Stromal cell of bone marrow (primary cell): ENCODE measurements at regions not wholly inside any gene's neighbourhood (a gene's known extent, or its start where the extent isn't known, plus 50 kb on each side); places are given as distances from the start of the nearest gene placed in this dataset.
"Not testable (repeated sequence)": the region's sequence is repeated elsewhere in the genome, so short reads cannot be mapped to it uniquely, and the experiment has no call there.

ENCODE experiments used
- DNase-seq: peaks from one replicate; pipeline ENCODE4 v3.0.0-alpha.2; 2012; ENCODE audit warnings: low read depth

DNA sequence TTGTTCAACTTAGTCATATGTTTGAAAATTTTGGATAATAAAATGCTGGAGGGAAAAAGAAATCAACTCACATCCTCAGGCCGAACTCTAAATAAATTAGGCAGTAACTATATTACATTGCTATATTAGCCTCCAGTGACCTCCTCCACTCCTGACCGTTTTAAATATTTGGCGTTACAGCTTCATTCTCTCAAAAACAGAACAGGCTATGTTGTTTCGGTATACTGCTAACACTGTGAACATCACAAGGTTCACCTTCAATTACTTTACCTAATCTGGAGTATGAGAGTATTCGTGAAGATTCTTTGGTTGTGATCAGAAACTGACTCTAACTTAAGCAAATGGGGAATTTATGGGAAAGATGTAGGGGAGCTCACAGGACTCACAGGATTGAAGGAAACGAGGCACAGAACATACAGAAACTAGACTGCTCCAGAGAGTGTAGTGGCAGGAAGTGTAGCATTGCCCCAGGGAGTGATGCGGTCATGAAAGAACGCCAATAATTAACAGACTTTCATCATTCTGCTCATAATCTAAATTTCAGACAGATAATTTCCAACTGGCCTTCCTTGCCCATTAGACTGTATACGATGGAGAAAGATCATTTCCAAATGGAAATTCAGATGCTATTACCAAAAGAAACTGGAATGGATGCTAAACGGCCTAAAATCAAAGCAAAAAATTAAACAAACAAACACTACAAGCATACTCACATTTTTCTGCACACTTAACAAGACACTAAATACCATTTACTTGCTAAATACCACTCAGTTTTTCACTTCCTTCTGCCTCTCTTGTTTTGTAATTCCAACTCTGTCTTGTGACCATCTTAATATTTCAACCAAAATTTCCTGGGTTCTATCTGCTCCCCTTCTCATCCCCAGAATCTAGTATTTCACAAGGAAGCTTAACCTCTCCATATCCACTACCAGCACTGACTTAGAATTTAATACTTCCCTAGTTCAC, 110.1 kb upstream of the LPAR1 start:
- no peak for DNase-seq

DNA sequence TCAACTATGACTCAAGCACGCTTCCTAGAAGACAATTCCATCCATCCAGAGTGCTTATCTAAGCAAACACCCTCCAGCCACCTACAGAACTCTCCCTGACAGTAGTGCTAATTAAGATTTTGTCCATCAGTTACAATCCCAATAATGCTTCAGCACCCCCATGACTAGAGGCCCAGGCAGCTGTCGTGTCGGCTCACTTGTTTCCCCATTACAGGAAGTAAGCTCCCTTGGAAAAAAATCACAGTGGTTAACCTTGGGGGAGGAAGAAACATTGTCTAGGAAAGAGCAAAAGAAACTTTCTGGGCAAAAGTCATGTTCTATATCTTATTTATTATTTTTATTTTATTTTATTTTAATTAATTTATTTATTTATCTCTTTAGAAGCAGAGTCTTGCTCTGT, 108.8 kb upstream of the LPAR1 start:
- DNase-seq: no peak

DNA sequence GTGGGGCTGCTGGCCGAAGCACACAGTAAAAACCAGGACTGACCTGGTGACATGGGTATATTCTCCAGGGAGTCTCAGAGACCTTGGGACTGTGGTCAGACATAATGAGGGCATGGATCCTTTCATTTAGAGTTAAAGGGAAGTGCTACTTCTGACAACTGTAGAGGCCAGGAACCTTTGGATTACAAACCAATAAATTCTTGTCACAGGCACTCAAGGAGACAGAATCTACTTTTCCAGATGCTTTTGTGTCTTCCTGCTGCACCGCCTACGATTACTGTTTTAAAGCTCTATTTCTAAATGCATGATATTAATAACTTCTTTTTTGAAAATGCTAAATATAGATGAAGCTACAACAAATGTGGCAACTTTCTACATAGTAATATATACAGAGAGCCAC, 106.5 kb upstream of the LPAR1 start:
- no peak for DNase-seq

DNA sequence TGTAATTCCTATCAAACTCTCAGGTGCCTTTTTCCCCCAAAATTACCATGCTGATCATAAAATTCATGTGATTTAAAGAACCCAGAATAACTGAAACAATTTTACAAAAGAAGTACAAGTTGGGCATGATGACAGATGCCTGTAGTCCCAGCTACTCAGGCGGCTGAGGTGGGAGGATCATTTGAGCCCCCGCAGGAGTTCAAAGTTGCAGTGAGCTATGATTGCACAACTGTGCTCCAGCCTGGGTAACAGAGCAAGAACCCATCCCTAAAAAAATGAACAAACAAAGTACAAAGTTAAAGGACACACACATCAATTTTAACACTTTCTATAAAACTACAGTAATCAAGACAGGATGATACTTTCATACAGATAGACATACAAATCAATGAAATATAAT, 97.9 kb upstream of the LPAR1 start:
- no peak for DNase-seq

DNA sequence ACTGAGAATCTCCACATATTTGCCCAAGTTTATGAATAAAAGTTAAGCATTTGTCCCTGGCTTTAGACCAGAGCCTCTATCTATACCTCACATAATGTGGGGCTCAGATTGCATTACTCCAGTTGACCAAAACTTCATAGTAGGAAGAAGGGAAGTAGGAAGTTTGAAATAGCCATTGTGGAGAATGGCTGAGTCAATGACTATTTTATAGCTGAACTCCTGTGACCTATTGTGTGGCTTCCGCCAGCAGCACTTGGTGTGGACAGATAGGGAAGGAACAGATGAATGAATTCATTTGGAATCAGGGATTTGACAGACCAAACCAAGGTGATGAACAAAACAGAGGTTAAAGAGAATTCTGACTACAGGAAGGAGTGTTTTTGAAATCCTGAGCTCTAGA, 92.9 kb upstream of the LPAR1 start:
- DNase-seq: no peak

DNA sequence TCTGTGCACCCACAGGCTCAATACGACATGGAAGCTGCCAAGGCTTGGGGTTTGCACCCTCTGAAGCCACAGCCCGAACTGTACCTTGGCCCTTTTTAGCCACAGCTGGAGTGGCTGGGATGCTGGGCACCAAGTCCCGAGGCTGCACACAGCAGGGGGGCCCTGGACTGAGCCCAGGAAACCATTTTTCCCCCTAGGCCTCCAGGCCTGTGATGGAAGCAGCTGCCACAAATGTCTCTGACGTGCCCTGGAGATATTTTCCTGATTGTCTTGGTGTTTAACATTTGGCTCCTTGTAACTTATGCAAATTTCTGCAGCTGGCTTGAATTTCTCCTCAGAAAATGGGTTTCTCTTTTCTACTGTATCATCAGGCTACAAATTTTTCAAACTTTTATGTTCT, 82.3 kb upstream of the LPAR1 start:
- DNase-seq: no peak

DNA sequence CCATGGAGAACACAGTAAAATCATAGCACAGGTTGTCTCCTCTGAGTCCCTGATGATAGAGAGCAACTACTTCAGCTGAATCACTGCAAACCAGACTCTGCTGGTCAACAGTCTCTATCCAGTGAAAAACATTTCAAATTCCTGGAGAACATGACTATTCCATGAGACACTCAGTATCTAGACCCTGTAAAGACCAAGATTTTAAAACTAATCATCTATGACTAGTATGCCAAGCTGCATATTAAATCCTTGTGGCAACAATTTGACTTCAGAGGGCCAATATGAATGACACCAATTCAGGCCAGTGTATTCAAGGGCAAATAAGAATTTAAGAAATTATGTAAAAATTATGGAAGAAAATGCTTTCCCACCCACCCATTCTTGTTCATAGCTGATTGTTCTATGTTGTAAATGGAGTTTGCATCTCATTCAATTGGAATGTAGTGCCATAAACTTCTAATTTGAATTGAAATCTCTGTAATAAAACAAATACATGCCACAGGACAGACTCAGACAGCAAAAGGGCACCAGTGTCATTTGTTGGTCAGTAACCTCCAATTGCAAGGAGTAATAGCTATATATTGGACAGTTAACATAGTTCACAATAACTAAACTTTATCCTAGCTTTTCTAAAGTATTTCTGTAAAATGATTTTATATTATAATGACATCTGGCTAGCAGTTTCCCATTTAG, 80.1 kb upstream of the LPAR1 start:
- peak; percentile 61 for DNase-seq

DNA sequence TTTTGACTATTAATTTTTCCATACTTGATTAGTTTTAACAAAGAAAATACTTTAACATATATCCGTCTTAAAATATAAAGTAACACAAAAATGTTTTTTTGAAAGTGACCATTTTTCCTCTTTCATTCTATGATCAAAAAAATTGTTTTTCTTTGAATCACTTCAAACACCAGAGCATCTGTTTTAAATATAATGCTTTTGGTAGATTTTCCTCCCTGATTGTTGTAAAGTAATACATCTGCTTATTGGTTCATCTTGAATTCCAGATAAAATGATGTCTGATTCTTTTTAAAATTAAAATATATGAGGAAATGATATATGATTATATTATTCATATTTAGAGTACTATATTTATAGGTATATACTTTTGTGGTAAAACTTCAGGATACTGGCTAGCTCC, 76.2 kb upstream of the LPAR1 start:
- DNase-seq: no peak

DNA sequence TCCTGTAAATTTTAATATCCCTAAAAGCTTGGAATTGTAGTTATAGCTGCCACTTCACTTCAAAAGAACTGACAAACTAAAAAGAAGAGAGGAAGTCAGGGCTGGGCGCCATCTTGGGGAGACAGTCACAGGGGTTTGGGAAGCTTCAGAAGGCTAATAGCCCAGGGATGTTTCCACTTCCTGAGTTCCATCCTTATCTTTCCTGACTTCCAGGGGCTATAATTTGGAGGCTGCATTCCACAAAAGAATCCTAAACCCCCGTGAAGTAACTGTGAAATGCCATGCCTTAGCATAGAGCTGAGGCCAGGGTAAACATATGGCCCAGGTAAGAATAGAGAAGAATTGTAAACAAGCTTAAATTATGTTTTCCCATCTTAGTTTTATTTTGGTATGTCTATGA, 75.4 kb upstream of the LPAR1 start:
- DNase-seq: no peak

DNA sequence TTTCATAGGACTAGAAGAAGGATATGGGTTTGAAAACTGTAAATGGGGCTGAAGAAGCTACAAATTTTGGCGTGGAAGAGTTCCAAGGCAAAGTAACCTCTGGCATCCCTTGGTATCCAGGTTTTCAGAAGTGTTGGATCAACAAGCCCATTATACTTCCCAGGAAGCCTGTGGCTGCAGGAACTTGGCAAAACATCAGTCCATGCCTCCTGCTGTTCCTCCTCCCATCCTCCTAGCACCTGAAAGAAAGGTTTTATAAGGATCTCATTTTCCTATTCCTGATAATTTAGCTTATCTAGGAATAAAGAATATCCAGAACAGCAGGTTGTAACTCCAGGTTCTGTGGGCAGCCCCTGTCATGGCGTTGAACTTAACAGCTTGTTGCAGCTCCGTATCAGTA, 72.5 kb upstream of the LPAR1 start:
- no peak for DNase-seq

DNA sequence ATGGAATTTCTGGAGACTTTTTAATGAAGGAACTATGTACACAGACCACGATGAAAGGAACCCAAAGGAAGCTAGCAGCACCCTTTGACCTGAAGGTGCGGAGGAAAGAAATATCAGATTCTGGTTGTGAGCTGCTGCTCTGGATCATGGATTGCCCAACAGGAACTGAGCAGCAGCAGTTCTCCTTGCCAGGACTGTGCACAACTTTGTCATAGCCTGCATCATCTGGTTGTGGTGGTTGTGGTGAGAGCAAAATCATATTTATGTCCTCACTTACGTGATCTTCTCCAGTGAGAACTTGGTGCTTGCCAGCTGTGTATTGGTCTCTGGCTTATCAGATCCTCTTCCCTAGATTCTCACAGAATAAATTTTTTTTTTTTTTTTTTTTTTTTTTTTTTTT, 70.7 kb upstream of the LPAR1 start:
- DNase-seq: peak; percentile 83

DNA sequence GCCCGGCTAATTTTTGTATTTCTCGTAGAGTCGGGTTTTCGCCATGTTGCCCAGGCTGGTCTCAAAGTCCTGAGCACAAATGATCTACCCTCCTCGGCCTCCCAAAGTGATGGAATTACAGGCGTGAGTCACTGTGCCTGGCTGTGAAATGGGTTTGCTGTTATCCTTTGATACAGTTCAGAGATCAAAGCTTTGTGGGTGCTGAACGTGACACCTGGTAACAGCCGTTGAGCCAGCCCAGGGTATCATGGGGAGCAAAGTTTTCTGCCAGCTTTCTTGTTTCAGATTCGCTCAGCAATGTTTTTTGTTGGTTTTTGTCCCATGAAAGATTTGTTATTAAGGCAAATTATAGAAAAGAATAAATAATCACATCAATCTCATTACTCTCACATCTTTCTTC, 68.9 kb upstream of the LPAR1 start:
- DNase-seq: no peak

DNA sequence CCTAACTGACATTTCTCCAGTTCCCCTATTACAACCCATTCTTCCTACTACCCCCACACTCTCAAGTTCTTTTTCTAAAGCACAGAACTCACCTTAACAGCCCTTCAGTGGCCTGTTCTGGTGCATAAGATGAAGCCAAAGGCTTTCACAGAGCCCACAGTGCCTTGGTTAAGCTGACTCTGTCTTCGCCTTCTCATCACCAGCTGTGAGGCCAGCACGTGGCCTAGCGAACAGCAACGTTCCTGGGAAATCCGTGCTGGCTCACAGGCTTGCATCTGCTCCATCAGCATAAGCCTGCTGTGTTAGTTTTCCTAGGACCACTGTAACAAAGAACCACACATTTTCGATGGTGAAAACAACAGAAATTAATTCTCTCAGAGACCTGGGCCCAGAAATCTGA, 67.9 kb upstream of the LPAR1 start:
- no peak for DNase-seq

DNA sequence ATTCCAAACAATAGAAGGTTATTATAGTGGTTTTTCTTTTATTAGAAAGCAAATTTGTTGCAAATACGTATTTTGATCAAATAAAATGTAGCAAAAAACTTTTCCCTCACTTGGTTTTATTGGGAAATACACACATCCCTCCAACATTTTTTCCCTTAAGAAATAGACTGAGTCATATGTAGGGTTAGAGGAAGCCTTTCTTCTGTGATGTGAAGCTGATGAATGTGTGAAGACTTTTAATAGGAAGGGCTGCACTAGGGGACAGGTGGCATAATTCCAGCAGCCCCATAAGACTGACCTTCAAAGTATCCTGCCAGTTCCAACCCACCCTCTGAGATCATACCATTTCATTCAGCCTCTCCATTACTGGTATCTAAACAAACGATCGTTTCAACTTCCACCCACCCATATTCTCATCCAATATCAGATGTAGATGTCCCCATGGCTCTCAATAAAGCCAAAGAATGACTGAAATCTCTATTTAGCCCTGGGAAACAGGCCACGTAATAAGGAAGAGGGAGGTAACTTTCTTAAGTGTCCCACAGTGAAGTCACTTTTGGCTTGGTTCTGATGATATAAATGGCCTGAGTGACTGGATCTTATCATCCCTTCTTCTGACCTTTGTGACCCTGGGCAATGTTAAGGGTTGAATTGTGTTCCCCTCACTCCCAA, 64.7 kb upstream of the LPAR1 start:
- DNase-seq: peak; percentile 34

DNA sequence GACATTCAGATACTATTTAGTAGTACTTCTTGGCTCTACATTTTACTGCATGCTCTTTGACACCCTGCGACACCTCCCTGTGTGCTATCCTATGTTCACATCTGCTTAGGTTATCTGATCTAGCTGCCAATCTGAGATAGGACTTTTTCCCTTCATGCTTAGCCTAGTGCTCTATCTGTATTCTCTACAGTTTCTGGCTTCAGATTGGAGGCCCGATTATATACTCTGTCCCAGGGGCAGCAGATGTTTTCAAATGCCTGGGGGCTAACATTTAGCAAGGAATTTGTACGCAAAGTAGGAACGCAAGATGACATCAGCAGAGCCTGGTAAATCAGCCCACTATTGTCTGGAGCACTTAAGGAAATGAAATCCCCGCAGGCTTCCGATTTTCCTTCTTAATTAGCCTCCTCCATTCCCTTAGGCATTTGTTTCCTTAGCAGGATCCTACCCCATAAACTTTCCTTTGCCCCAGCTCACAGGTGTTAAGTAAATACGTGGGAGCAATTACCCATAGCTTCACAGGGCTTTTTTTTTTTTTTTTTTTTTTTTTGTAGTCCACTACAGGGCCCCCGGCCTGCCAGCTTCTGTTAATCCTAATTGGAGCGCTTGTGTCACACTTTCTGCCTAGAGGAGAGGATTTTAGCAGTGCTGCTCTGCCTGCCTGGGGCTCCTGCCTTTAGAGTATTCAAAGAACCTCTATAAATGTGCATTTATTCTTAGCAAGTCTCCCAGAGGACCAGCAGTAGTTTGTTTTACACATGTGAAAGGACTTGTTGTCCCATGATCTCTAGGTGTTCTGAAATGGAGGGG, 61.1 kb upstream of the LPAR1 start:
- DNase-seq: no peak

DNA sequence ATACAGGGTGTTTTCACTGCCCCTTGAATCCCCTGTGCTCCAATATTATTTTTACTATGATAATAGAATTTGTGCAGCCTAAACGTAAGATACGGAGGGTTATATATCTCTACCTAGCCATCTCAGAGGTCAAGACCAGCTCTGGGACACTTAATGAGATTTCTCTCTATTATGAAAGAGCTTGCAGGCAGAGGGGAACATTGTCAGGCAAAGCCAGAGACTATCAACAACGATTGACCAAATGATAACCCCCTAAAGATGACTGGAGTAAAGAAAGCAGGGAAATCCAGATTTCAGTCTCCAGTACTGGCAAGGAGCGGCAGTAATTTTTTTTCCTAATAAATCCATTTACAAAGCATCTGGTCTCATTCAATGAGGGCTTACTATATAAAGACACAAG, 59.8 kb upstream of the LPAR1 start:
- no peak for DNase-seq

DNA sequence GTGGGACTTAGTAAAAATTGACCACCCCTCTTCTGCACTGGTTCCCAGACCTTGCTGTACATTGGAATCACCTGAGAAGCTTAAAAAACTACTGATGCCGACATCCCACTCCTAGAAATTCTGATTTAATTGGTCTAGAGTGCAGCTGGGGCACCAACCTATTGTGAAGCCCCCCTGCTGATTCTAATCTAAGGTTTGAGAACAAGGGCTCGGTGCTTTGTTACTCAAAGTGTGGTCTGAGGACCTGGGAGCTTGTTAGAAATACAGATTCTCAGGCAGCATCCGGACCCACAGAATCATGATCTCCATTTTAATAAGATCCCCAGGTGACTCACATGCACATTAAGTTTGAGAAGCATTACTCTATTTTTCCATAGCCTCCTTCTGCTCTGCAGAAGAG, 57.8 kb upstream of the LPAR1 start:
- DNase-seq: no peak

DNA sequence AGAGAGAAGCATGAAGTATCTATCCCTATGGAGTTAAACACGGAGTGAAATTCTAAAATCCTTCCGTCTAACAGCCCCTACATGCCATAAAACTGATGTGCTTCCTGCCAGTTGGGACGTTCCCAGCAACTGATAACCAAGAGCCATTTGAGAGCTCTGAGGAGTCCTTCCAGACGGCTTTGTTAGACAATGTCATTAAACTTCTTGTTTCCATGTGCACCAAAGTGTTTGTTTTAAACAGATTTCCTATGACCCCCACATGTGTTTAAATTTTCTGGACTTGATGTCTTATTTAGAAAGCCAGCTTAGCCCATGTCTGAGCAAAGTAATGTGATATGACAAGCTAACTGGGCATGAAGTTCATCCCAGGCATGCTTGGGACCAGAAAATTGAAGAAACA, 57.2 kb upstream of the LPAR1 start:
- no peak for DNase-seq

DNA sequence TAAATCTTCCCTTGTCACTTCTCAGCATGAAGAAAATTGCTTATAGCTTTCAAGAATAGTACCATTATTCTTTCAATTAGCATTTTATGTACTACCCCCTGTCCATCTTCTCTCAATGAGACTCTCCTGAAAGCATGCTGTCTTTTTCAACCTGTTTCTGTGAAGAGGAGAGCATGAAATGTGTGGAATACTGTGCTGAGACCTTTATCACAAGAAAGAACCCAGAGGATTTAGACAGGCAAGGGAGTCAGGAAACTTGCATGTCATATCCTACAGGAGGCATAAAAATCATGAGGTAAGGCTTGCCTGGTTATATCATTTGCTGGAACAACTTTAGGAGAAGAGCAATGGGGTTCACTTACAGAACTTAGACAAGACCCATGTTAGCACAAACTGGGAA, 56.7 kb upstream of the LPAR1 start:
- DNase-seq: no peak

DNA sequence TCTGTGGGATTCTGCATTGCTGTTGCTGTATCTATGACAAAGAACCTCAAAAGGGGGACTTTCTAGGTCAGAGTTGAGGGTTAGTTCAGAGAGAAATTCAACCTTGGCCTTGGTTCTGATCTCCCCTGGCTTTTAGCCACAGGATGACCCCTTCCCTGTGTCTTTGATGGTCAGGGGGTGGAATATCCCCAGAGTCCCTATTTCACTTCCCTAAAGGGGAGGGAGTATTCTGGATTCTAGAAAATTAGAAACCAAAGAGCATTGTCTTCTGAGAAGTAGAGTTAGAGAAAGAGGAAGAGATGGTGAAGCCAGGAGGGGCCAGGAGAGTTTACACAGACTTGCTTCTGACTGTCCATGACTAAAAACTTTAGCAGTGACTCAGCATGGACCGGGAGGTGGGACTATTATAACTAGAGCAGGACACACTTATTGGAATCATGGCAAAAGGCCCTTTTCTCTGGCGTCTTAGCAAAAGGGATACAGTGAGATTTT, 56.2 kb upstream of the LPAR1 start:
- DNase-seq: peak; percentile 82

DNA sequence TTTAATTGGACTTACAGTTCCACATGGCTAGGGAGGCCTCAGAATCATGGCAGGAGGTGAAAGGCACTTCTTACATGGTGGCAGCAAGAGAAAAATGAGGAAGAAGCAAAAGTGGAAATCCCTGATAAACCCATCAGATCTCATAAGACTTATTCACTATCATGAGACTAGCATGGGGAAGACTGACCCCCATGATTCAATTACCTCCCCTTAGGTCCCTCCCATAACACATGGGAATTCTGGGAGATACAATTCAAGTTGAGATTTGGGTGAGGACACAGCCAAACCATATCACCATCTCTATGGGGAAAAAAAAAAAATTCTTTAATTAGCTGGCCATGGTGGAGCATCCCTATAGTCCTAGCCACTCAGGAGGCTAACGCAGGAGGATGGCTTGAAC, 53.9 kb upstream of the LPAR1 start:
- DNase-seq: not testable (repeated sequence)
